ENCODE measurements at regions not wholly inside any gene's neighbourhood (a gene's known extent, or its start where the extent isn't known, plus 50 kb on each side); places are given as distances from the start of the nearest gene placed in this dataset.

DNA sequence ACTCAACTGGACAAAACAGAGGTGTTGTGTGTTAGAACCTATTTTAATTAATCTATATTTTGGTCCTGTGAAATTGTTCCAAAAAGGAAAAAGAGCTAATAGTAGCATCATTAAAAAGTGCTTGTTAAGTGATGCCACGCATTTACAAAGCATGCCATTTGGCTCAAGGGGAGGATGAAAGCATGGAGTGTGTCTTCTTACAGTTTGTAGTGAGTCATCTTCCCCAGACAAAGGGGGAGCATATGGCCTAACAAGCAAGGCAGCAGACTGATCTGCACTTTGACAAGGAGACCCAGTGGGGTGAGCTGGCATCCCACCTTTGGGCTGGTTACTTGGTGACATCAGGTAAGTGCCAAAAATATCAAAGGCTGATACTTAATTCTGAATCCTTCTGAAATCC lies 297.0 kb downstream of the FGF9 start:
- no peak overlapping the region for H3K27ac Mint-ChIP-seq
- H3K9me3 Mint-ChIP-seq: no peaks in the 10 kb centered on the region
- no peak overlapping the region for H3K4me3 Mint-ChIP-seq
- no peaks in the 10 kb centered on the region for H3K27me3 Mint-ChIP-seq
- no peaks in the 10 kb centered on the region for H3K36me3 Mint-ChIP-seq (ENCODE audit: low read depth)
- H3K4me1 Mint-ChIP-seq (ENCODE audit: low read depth): no peaks in the 10 kb centered on the region

DNA sequence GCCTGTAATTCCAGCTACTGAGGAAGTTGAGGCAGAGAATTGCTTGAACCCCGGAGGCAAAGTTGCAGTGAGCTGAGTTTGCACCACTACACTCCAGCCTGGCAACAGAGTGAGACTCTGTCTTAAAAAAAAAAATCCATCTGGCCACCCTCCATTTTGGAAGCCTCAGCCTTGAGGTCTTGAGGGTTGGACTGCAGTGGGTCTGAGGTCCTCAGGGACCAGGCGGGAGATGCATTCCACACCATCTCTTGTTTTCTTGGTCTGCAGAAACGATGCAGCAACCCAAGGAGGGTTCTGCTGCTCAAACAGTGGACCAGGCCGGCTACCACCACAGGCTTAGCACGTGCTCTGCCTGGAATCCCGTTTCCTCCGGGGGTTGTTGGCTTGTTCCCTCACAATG lies 299.3 kb downstream of the FGF9 start:
- H3K4me1 Mint-ChIP-seq (ENCODE audit: low read depth): no peaks in the 10 kb centered on the region
- no peaks in the 10 kb centered on the region for H3K36me3 Mint-ChIP-seq (ENCODE audit: low read depth)
- no peak overlapping the region for H3K4me3 Mint-ChIP-seq
- H3K27ac Mint-ChIP-seq: no peak overlapping the region
- H3K9me3 Mint-ChIP-seq: no peaks in the 10 kb centered on the region
- H3K27me3 Mint-ChIP-seq: no peaks in the 10 kb centered on the region

DNA sequence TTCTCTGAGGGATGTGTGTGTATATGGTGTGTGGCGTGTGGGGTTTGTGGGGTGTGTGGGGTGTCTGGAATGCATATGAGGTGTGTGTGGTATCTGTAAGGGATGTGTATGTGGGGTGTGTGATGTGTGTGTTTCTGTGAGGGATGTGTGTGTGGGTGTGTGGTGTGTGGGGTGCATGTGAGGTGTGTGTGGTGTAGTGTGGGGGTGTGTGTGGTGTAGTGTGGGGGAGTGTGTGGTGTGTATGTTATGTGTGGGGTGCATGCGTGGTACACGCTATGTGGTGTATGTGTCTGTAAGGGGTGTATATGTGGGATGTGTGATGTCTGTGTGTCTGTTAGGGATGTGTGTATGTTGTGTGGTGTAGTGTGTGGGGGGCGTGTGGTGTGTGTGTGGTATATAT lies 300.0 kb downstream of the FGF9 start:
- H3K4me3 Mint-ChIP-seq: no peak overlapping the region
- no peak overlapping the region for H3K27ac Mint-ChIP-seq
- H3K36me3 Mint-ChIP-seq (ENCODE audit: low read depth): no peaks in the 10 kb centered on the region
- H3K9me3 Mint-ChIP-seq: no peaks in the 10 kb centered on the region
- no peaks in the 10 kb centered on the region for H3K27me3 Mint-ChIP-seq
- no peaks in the 10 kb centered on the region for H3K4me1 Mint-ChIP-seq (ENCODE audit: low read depth)

DNA sequence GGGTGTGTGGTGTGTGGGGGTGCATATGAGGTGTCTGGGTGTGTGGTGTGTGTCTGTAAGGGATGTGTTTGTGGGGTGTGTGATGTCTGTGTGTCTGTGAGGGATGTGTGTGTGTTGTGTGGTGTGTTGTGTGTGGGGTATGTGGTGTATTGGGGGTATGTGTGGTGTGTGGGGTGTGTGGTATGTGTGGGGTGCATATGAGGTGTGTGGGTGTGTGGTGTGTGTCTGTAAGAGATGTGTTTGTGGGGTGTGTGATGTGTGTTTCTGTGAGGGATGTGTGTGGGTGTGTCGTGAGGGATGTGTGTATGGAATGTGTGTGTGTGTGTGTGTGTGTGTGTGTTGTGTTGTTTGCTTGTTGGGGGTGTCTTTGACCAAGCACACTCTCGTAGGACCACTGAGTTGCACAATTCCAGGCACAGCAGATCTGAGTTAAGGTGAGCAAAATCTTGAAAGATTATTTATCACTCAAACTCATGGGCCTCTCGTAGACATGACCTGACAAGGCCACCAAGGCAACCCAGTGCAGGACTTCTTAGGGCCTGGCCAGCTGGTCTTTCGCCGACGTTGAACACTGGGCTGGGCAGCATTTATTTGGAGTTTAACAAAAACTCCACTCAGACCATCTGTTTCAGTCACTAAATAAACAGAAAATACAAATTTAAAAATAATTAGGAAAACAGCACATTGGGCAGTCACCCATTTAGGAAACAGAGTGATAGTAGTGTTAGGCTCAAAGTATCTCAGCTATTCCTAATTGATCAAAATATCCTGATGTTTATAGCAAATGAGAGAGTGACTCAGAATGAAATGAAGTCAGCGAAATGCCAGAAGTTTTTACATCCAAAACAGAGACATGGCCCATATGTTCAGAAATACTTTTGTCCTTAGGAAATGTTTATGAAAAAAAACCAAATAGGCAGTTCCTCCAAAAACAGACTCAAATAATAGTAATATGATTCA lies 301.1 kb downstream of the FGF9 start:
- no peaks in the 10 kb centered on the region for H3K9me3 Mint-ChIP-seq
- no peaks in the 10 kb centered on the region for H3K4me1 Mint-ChIP-seq (ENCODE audit: low read depth)
- no peaks in the 10 kb centered on the region for H3K27me3 Mint-ChIP-seq
- no peaks in the 10 kb centered on the region for H3K36me3 Mint-ChIP-seq (ENCODE audit: low read depth)
- H3K4me3 Mint-ChIP-seq: no peak overlapping the region
- H3K27ac Mint-ChIP-seq: no peak overlapping the region

DNA sequence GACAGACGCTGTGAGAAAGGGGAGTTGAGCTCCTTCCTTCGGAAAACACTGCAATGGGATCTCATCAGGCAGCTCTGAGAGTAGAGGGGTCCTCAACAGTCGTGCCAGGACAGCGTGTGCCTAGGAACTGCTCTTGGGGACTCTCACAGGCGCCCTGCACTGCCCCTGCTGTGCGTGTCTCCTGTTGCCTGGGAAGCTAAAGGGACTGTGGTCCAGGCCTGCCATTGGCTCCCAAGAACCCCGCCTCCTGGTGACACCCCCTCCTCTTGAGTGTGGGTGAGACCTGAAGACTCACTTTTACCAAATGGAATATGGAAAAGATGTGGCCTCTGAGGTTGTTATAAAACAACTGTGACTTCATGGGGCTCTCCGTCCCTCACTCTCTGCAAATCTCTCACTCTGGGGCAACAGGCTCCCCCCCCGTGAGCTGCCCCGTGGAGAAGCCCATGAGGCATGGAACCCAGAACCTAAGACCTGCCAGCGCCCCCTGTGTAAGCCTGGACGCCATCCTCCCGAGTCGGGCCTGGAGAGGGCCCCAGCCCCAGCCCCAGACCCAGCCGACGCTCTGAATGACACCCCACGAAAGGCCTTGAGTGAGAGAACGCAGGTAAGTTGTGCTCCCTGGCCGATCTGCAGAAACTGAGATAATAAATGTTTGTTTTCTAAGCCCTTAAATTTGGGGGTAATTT lies 302.7 kb downstream of the FGF9 start:
- Mint-ChIP-seq H3K36me3 (ENCODE audit: low read depth) (no peaks in the 10 kb centered on the region), H3K27me3 (no peaks in the 10 kb centered on the region), H3K27ac (no peak overlapping the region), H3K9me3 (no peaks in the 10 kb centered on the region), H3K4me1 (ENCODE audit: low read depth) (no peaks in the 10 kb centered on the region), H3K4me3 (no peak overlapping the region)

DNA sequence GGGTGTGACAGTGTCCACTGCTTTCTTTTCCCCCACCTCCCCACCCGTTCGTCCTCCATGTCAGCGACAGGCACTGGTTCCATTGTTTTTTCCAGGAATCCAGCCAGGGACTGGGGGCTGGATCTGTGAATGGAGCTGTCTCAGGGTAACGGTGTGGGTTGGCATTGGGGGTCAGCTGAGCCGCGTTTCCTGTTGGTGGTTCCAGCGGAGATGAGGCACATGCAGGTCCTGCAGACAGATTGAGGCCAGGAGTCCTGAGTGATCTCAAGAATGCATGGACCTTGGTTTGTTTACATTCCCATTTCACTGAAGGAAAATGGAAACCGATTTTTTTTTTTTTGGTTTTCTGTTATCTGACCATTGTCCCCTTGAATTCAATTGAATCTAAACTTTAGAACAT lies 303.9 kb downstream of the FGF9 start:
- Mint-ChIP-seq H3K4me1 (ENCODE audit: low read depth) (no peaks in the 10 kb centered on the region), H3K36me3 (ENCODE audit: low read depth) (no peaks in the 10 kb centered on the region), H3K27ac (no peak overlapping the region), H3K9me3 (no peaks in the 10 kb centered on the region), H3K27me3 (no peaks in the 10 kb centered on the region), H3K4me3 (no peak overlapping the region)

DNA sequence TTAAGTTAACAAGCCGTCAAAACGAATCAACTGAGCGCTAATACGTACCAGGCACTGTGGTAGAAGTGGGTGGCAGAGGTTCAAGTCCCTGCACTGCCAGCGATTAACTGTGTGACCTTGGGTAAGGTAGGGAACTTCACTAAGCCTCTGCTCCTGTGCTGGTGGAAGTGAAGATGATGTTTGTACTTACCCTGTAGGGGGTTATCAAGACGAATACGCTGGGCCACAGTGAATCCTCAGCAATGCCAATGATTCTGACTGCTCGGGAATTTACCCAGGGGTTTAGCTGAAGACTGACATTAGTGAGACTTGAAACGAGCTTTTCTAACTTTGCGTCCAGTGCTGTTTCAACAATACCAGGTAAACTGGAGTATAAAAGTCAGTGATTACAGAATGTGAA lies 305.3 kb downstream of the FGF9 start:
- H3K27me3 Mint-ChIP-seq: no peaks in the 10 kb centered on the region
- H3K27ac Mint-ChIP-seq: no peak overlapping the region
- no peaks in the 10 kb centered on the region for H3K9me3 Mint-ChIP-seq
- H3K4me1 Mint-ChIP-seq (ENCODE audit: low read depth): no peaks in the 10 kb centered on the region
- H3K4me3 Mint-ChIP-seq: no peak overlapping the region
- no peaks in the 10 kb centered on the region for H3K36me3 Mint-ChIP-seq (ENCODE audit: low read depth)

DNA sequence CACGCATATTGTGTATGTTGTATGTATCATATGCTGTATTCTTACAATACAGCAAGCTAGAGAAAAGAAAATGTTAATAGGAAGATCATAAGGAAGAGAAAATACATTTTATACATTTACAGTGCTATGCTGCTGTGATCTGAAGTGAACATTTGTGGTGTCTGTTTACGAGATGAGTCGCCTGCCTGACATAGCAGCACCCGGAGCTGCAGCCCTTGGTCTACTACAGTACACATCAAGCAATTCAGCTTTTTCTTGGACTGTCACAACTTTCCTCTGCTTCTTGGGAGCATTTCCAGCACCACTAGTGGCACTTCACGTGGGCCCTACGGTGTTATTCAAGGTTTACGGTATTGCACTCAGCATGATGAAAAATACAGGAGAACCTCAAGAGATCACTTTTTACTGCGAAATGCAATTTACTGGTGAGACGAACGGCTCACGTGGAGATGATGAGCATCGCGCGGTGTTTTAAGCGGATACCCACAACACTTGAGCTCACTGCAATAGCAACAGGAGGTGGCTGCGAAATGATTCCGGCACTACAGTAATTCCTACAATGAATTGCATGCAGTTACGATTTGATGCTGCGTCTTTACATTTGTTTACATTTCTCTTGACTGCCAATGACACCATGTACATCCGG lies 308.4 kb downstream of the FGF9 start:
- no peaks in the 10 kb centered on the region for H3K36me3 Mint-ChIP-seq (ENCODE audit: low read depth)
- no peaks in the 10 kb centered on the region for H3K9me3 Mint-ChIP-seq
- H3K4me1 Mint-ChIP-seq (ENCODE audit: low read depth): no peaks in the 10 kb centered on the region
- no peak overlapping the region for H3K27ac Mint-ChIP-seq
- no peaks in the 10 kb centered on the region for H3K27me3 Mint-ChIP-seq
- H3K4me3 Mint-ChIP-seq: no peak overlapping the region

DNA sequence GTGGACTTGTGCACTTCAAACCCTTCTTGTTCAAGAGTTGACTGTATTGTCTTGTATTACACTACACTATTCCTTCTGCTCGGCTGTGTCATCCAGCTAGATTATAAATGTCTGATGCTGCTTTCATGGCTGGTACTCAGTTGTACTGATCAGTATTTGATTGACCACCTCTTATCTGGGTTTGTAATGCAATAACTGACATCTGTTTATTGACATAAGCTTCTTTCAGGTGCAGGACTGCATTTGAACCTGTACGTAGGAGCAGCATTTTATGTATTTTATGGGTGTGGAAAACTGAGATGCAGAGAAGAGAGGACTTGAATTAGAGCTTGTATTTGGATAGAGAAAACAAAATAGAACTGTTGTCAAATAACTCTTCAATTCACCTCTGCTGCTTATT lies 309.2 kb downstream of the FGF9 start:
- Mint-ChIP-seq H3K4me3 (no peak overlapping the region), H3K27ac (no peak overlapping the region), H3K36me3 (ENCODE audit: low read depth) (no peaks in the 10 kb centered on the region), H3K4me1 (ENCODE audit: low read depth) (no peaks in the 10 kb centered on the region), H3K9me3 (no peaks in the 10 kb centered on the region), H3K27me3 (no peaks in the 10 kb centered on the region)

DNA sequence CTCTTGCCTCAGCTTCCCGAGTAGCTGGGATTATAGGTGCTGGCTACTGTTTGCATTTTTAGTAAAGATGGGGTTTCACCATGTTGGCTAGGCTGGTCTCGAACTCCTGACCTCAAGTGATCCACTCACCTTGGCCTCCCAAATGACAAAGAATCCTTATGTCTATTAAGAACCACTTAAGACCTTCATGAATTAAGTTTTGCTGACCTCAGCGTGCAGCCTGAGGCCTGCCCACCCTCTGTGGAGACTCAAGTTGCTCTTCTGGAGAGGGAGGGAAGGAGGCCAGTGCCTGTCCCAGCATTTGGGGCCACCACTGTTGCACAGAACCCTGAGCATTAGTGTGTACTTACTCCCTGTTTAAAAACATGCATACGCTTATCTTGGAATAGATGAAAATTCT lies 313.3 kb downstream of the FGF9 start:
- Mint-ChIP-seq H3K4me3 (no peak overlapping the region), H3K27ac (no peak overlapping the region), H3K4me1 (ENCODE audit: low read depth) (no peaks in the 10 kb centered on the region), H3K36me3 (ENCODE audit: low read depth) (no peaks in the 10 kb centered on the region), H3K9me3 (no peaks in the 10 kb centered on the region), H3K27me3 (no peaks in the 10 kb centered on the region)

DNA sequence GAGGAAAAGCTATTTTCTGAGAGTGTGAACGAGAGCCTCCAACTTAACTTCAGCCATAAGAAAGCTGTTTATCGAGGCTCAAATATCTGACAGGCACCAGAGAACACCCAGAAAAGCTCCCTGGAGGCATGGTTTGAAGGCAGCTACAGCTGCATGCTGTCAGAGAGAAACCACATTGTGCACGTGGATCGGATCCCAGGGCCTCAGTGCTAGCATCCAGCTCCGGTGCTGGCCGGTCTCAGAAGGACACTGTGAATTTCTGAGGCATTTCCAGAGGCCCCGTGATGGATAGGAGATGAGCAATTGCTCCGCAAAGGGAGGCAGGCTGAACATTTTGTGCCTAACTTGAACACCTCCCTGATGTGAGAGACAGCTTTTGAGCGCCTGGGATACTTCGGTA lies 315.7 kb downstream of the FGF9 start:
- Mint-ChIP-seq H3K27me3 (no peaks in the 10 kb centered on the region), H3K9me3 (no peaks in the 10 kb centered on the region), H3K36me3 (ENCODE audit: low read depth) (no peaks in the 10 kb centered on the region), H3K4me1 (ENCODE audit: low read depth) (no peaks in the 10 kb centered on the region), H3K27ac (no peak overlapping the region), H3K4me3 (no peak overlapping the region)

DNA sequence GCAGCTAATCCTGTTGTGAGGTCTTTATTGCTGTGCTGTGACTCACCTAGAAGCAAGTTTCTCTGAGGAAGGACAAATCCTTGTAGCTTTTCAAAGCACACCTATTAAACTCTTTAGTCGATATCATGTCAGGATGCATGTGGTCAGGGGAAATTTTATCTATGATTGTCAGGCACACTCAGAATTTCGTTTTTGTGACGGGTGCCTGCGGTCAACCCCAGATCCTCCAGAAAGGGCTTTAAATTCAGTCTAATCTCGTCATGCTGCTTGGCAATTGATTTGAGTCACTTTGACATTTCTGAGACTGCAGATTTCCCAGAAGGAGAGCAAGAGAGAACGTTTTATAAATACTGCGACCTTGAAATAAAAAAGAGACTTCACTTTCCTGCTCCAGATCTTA lies 316.9 kb downstream of the FGF9 start:
- Mint-ChIP-seq H3K4me3 (no peak overlapping the region), H3K27me3 (no peaks in the 10 kb centered on the region), H3K9me3 (no peaks in the 10 kb centered on the region), H3K4me1 (ENCODE audit: low read depth) (no peaks in the 10 kb centered on the region), H3K27ac (no peak overlapping the region), H3K36me3 (ENCODE audit: low read depth) (no peaks in the 10 kb centered on the region)

DNA sequence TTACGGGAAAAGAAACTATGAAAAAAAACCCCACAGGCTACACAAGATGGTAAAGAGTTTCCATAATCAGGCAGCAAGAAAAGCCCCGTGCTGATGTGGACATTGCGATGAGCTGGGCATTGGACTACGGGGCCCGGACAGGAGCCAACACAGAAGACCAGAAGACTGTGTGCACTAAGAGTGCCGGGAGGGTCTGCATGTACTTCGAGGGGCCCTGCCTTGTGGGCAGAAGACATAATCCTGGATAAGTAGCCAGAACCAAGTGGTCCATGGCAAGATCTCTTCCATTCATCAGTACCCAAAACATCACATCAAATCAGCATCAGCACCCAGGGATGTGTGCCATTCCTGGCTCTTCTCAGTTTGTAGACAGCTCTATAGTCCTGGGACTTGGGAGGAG lies 317.8 kb downstream of the FGF9 start:
- H3K27ac Mint-ChIP-seq: no peak overlapping the region
- no peaks in the 10 kb centered on the region for H3K9me3 Mint-ChIP-seq
- H3K4me1 Mint-ChIP-seq (ENCODE audit: low read depth): no peaks in the 10 kb centered on the region
- no peak overlapping the region for H3K4me3 Mint-ChIP-seq
- H3K27me3 Mint-ChIP-seq: no peaks in the 10 kb centered on the region
- H3K36me3 Mint-ChIP-seq (ENCODE audit: low read depth): no peaks in the 10 kb centered on the region

DNA sequence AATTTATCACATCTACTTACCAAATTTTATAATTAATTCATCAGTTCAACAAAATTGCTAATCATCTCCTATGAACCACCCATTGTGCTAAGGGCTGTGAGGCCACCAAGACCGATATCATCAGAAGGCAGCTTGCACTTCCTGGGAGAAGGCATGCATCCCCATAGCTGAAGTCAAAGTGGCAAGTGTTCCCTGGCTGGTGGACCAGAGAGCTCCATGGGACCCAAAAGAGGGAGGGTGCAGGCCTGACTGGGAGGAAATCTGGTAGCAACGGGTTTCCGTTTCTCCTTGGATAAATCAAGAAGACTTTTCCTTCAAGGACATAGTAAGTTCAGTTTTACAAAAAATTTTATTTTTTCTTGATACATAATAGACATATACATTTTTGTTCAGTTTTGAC lies 325.2 kb downstream of the FGF9 start:
- Mint-ChIP-seq H3K27me3 (no peaks in the 10 kb centered on the region), H3K36me3 (ENCODE audit: low read depth) (no peaks in the 10 kb centered on the region), H3K4me3 (no peak overlapping the region), H3K4me1 (ENCODE audit: low read depth) (no peaks in the 10 kb centered on the region), H3K9me3 (peaks cover 3% of the 10 kb centered on the region), H3K27ac (no peak overlapping the region)

DNA sequence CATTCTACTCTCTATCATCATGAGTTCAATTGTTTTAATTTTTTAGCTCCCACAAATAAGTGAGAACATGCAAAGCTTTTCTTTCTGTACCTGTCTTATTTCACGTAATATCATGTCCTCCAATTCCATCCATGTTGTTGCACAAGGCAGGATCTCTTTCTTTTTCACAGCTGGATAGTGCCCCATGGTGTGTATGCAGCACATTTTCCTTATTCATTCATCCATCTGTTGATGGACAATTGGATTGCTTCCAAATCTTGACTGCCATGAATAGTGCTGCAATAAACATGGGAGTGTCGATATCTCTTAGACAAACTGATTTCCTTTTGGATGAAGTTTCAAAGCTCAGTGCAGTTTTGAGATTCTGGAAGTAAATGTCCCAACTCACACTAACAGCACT lies 326.9 kb downstream of the FGF9 start:
- H3K4me1 Mint-ChIP-seq (ENCODE audit: low read depth): no peaks in the 10 kb centered on the region
- H3K4me3 Mint-ChIP-seq: no peak overlapping the region
- no peaks in the 10 kb centered on the region for H3K27me3 Mint-ChIP-seq
- H3K36me3 Mint-ChIP-seq (ENCODE audit: low read depth): no peaks in the 10 kb centered on the region
- H3K9me3 Mint-ChIP-seq: peaks cover 3% of the 10 kb centered on the region
- no peak overlapping the region for H3K27ac Mint-ChIP-seq
